Effector memory CD4-positive, alpha-beta T cell (primary cell): ENCODE measurements at regions not wholly inside any gene's neighbourhood (a gene's known extent, or its start where the extent isn't known, plus 50 kb on each side); places are given as distances from the start of the nearest gene placed in this dataset.

Experiments
- DNase-seq, 3 donors: peaks; one replicate each; pipeline ENCODE4 v3.0.0-alpha.2; 2020
- H3K27ac ChIP-seq: 2 replicates; pipeline ENCODE4 v1.7.0; 2013; ENCODE audit warnings: mild to moderate bottlenecking, low read length, moderate library complexity; ENCODE audit not compliant: insufficient read depth, poor library complexity, severe bottlenecking
- H3K27me3 ChIP-seq: replicated peaks from 2 replicates; pipeline ENCODE4 v1.7.0; 2013; ENCODE audit warnings: mild to moderate bottlenecking, low read length; ENCODE audit not compliant: insufficient read depth, control insufficient read depth, poor library complexity, severe bottlenecking
- H3K36me3 ChIP-seq: 2 replicates; pipeline ENCODE4 v1.7.0; 2013; ENCODE audit warnings: mild to moderate bottlenecking, low read length, moderate library complexity; ENCODE audit not compliant: control insufficient read depth, insufficient read depth
- H3K4me1 ChIP-seq: 2 replicates; pipeline ENCODE4 v1.7.0; 2013; ENCODE audit warnings: low read length, mild to moderate bottlenecking; ENCODE audit not compliant: control insufficient read depth, insufficient read depth, poor library complexity, severe bottlenecking
- H3K4me3 ChIP-seq: 2 replicates; pipeline ENCODE4 v1.7.0; 2013; ENCODE audit warnings: low read length, low read depth, mild to moderate bottlenecking; ENCODE audit not compliant: insufficient read depth, poor library complexity, severe bottlenecking
- H3K9me3 ChIP-seq: 2 replicates; pipeline ENCODE4 v1.7.0; 2013; ENCODE audit warnings: mild to moderate bottlenecking, low read length, moderate library complexity; ENCODE audit not compliant: control insufficient read depth

GRCh38 chr7:41786404-41786803 is 83.5 kb upstream of the INHBA start:
- Histone ChIP-seq H3K4me3 (no peak overlapping the region), H3K27me3 (no peaks in the 10 kb centered on the region), H3K4me1 (no peaks in the 10 kb centered on the region), H3K36me3 (no peaks in the 10 kb centered on the region), H3K27ac (no peak overlapping the region), H3K9me3 (no peaks in the 10 kb centered on the region)
- DNase-seq = no peak

DNA sequence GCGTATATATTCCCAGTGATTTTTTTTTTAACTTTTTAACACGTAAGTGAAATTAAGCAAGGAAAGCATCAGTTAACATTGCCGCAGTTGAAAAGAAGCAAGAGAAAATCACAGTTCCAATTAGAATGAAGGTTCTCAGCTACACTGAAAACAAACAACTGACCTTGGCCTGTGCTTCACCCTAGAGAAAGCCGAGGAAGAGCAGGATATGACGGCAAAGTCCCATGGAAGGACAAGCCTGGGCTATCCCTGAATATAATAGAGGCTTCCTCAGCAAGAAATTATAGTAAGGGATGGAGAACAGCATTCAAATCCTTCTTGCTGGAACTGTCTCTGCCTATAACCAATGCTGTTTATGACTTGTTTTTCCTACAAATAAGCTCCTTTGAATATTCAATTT is 83.0 kb upstream of the INHBA start:
- Histone ChIP-seq H3K4me1 (no peaks in the 10 kb centered on the region), H3K36me3 (no peaks in the 10 kb centered on the region), H3K27me3 (no peaks in the 10 kb centered on the region), H3K4me3 (no peak overlapping the region), H3K9me3 (no peaks in the 10 kb centered on the region), H3K27ac (no peak overlapping the region)
- no peak for DNase-seq

GRCh38 chr7:41785265-41785664 is 82.4 kb upstream of the INHBA start:
- Histone ChIP-seq H3K9me3 (no peaks in the 10 kb centered on the region), H3K4me1 (no peaks in the 10 kb centered on the region), H3K4me3 (no peak overlapping the region), H3K27me3 (no peaks in the 10 kb centered on the region), H3K36me3 (no peaks in the 10 kb centered on the region), H3K27ac (no peak overlapping the region)
- no peak for DNase-seq

- DNase-seq = no peak
- H3K27ac ChIP-seq = no peak overlapping the region
- no peaks in the 10 kb centered on the region for H3K4me1 ChIP-seq
These were observed 77.0 kb upstream of the INHBA start for GRCh38 chr7:41779918-41780317.

DNA sequence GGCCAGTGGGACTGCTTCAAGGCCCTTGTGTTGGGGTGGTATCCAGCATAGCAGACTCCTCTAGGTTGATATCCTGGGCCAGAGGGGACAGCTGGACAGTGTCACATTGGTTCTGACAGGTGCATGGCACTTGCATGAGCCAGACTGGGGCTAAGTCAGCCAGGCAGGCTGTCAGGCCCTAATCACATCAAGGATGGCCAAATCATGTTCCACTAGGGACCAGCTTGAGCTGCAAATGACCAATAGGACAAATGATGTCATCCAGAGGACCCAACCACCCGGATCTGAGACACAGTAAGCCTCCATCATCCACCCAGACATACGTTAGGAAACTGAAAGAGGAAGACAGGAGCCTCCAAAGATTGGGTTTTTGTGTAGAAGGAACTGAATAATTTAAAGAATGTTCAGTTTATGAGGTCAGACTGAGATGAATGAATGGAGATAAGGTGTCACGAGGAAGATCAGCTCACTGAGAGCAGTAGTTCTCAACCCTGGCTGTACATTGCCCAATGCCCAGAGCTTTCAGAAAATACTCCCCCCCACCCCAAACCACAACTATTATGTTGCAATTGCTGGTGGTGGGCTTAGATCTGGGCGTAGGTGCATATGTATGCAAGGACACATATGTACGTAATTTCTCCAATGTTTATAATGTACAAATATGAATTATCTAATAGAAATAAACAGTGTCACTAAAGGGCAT is 75.2 kb upstream of the INHBA start:
- Histone ChIP-seq H3K36me3 (no peaks in the 10 kb centered on the region), H3K27ac (no peak overlapping the region), H3K9me3 (no peaks in the 10 kb centered on the region), H3K27me3 (no peaks in the 10 kb centered on the region), H3K4me1 (no peaks in the 10 kb centered on the region), H3K4me3 (no peak overlapping the region)
- DNase-seq = no peak

More at GRCh38 chr7:41779918-41780317, 77.0 kb upstream of the INHBA start:
- no peaks in the 10 kb centered on the region for H3K36me3 ChIP-seq
- H3K27me3 ChIP-seq = no peaks in the 10 kb centered on the region
- no peak overlapping the region for H3K4me3 ChIP-seq
- H3K9me3 ChIP-seq = no peaks in the 10 kb centered on the region

DNA sequence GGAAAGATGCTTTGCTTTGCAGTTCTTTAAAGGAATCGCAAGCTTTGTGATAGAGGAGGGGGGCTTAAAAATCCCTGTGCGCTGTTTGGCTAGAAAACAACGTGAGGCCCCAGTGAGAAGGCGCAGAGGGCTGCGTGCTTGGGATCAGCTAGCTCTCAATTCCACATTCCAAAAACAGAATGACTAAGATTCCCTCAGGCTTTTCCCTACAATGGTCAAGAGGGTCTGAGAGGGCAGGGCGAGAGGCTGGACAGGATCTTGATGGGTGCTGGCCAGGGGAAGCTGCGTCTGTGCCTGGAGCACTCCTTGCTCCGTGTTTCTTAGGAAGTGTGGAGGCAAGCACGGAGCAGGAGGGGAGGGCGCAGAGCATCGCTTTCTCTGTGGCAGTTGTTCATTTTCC is 72.1 kb upstream of the INHBA start:
- no peak overlapping the region for H3K4me3 ChIP-seq
- no peaks in the 10 kb centered on the region for H3K9me3 ChIP-seq
- DNase-seq = no peak
- no peak overlapping the region for H3K27ac ChIP-seq
- H3K36me3 ChIP-seq = no peaks in the 10 kb centered on the region
- H3K27me3 ChIP-seq = no peaks in the 10 kb centered on the region
- H3K4me1 ChIP-seq = no peaks in the 10 kb centered on the region

DNA sequence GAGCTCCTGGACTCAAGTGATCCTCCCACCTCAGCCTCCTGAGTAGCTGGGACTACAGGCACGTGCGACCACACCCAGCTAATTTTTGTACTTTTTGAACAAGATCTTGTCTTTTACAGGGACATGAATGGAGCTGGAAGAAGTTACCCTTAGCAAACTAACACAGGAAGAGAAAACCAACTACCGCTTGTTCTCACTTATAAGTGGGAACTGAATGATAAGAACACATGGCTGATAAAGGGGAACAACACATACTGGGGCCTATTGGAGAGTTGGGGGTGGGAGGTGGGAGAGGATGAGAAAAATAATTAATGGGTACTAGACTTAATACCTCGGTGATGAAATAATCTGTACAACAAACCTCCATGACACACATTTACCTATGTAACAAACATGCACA is 70.9 kb upstream of the INHBA start:
- H3K4me1 ChIP-seq = no peaks in the 10 kb centered on the region
- H3K27me3 ChIP-seq = no peaks in the 10 kb centered on the region
- H3K36me3 ChIP-seq = no peaks in the 10 kb centered on the region
- DNase-seq = no peak
- H3K4me3 ChIP-seq = no peak overlapping the region
- H3K9me3 ChIP-seq = no peaks in the 10 kb centered on the region
- H3K27ac ChIP-seq = no peak overlapping the region

GRCh38 chr7:41771717-41772116 is 68.8 kb upstream of the INHBA start:
- Histone ChIP-seq H3K4me3 (no peak overlapping the region), H3K4me1 (no peaks in the 10 kb centered on the region), H3K27ac (no peak overlapping the region), H3K36me3 (no peaks in the 10 kb centered on the region), H3K9me3 (no peaks in the 10 kb centered on the region), H3K27me3 (no peaks in the 10 kb centered on the region)
- DNase-seq = no peak

- no peaks in the 10 kb centered on the region for H3K4me1 ChIP-seq
- no peaks in the 10 kb centered on the region for H3K27me3 ChIP-seq
- DNase-seq = no peak
- H3K36me3 ChIP-seq = no peaks in the 10 kb centered on the region
- no peak overlapping the region for H3K27ac ChIP-seq
- H3K4me3 ChIP-seq = no peak overlapping the region
- H3K9me3 ChIP-seq = no peaks in the 10 kb centered on the region
These were observed 66.3 kb upstream of the INHBA start for GRCh38 chr7:41769162-41769561.

- no peak overlapping the region for H3K27ac ChIP-seq
- H3K27me3 ChIP-seq = no peaks in the 10 kb centered on the region
- no peaks in the 10 kb centered on the region for H3K36me3 ChIP-seq
- no peak overlapping the region for H3K4me3 ChIP-seq
- H3K4me1 ChIP-seq = no peaks in the 10 kb centered on the region
- no peaks in the 10 kb centered on the region for H3K9me3 ChIP-seq
- no peak for DNase-seq
These were observed 60.7 kb upstream of the INHBA start for GRCh38 chr7:41763626-41764025.
